GM12801 (cell line): ENCODE measurements at regions not wholly inside any gene's neighbourhood (a gene's known extent, or its start where the extent isn't known, plus 50 kb on each side); places are given as distances from the start of the nearest gene placed in this dataset.

ENCODE experiments used
- CTCF ChIP-seq: IDR thresholded peaks from one replicate; pipeline ENCODE4 v1.5.1; 2011; ENCODE audit warnings: control low read depth; ENCODE audit not compliant: insufficient read length; ENCODE audit errors: extremely low read depth

- TF ChIP-seq CTCF, result no peak
Observed at GRCh38 chr5:42965934-42966333, 74.2 kb downstream of the ANXA2R start.

- TF ChIP-seq CTCF, result no peak
Observed at GRCh38 chr5:42963412-42963811, 76.7 kb downstream of the ANXA2R start.

GRCh38 chr5:42962124-42962523 is 78.0 kb downstream of the ANXA2R start:
- no peak for TF ChIP-seq CTCF

GRCh38 chr5:42960506-42960905 is 79.6 kb downstream of the ANXA2R start:
- TF ChIP-seq CTCF, result no peak

- no peak for TF ChIP-seq CTCF
Observed at GRCh38 chr5:42956551-42956950, 83.6 kb downstream of the ANXA2R start.

- no peak for TF ChIP-seq CTCF
Observed at GRCh38 chr5:42953041-42953440, 87.1 kb downstream of the ANXA2R start.

GRCh38 chr5:42952578-42952974 is 87.5 kb downstream of the ANXA2R start:
- no peak for TF ChIP-seq CTCF
